GM12892 (cell line): ENCODE measurements at regions not wholly inside any gene's neighbourhood (a gene's known extent, or its start where the extent isn't known, plus 50 kb on each side); places are given as distances from the start of the nearest gene placed in this dataset.

ENCODE experiments used
- POLR2A ChIP-seq: IDR thresholded peaks from 2 replicates; pipeline ENCODE4 v1.6.1; 2011; ENCODE audit warnings: low read depth, low read length, control low read depth
- POLR2AphosphoS5 ChIP-seq: IDR thresholded peaks from 2 replicates; pipeline ENCODE4 v1.6.1; 2011; ENCODE audit warnings: low read depth, low read length, control low read depth
- TAF1 ChIP-seq: IDR thresholded peaks from 2 replicates; pipeline ENCODE4 v1.6.1; 2011; ENCODE audit warnings: low read depth, mild to moderate bottlenecking, control low read depth, low read length, borderline replicate concordance

DNA sequence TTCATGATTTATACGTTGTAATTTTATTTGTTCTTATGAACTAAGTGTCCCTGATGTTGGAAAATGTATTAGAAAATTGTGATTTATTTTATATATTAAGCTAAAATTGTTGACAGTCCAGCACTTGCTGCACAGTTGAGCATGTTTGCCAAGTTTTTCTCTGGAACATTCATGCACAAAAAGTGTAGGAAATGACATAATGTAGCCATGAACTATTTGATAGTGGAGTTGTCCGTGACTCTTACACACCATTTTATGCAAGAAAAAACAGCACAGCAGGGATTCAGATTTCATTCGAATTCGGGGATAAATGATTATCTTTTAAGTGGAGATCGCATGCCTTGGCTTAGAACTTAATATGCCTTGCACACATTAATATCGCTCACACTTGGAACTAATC lies 708.6 kb upstream of the WWC1 start:
- no peak for TF ChIP-seq POLR2AphosphoS5
- TF ChIP-seq POLR2A, result no peak
- no peak for TF ChIP-seq TAF1
